ENCODE measurements at regions not wholly inside any gene's neighbourhood (a gene's known extent, or its start where the extent isn't known, plus 50 kb on each side); places are given as distances from the start of the nearest gene placed in this dataset.

- TF ChIP-seq CTCF (IDR thresholded peaks at IDR 0.05) (no peak), EZH2 (IDR thresholded peaks at IDR 0.05; ENCODE audit: borderline replicate concordance, insufficient read depth, low read depth, low read length, poor library complexity, severe bottlenecking) (no peak)
These were observed 652.5 kb downstream of the AMY1C start for GRCh38 chr1:104402178-104402577.
